ENCODE measurements at regions not wholly inside any gene's neighbourhood (a gene's known extent, or its start where the extent isn't known, plus 50 kb on each side); places are given as distances from the start of the nearest gene placed in this dataset.

- TF ChIP-seq SP140L (CRISPR knock-in tag; IDR thresholded peaks at IDR 0.05; ENCODE audit: borderline replicate concordance): 0 out of 2 replicates have a peak, but pooled peaks have one; percentile 35
- TF ChIP-seq, protein P1, sequence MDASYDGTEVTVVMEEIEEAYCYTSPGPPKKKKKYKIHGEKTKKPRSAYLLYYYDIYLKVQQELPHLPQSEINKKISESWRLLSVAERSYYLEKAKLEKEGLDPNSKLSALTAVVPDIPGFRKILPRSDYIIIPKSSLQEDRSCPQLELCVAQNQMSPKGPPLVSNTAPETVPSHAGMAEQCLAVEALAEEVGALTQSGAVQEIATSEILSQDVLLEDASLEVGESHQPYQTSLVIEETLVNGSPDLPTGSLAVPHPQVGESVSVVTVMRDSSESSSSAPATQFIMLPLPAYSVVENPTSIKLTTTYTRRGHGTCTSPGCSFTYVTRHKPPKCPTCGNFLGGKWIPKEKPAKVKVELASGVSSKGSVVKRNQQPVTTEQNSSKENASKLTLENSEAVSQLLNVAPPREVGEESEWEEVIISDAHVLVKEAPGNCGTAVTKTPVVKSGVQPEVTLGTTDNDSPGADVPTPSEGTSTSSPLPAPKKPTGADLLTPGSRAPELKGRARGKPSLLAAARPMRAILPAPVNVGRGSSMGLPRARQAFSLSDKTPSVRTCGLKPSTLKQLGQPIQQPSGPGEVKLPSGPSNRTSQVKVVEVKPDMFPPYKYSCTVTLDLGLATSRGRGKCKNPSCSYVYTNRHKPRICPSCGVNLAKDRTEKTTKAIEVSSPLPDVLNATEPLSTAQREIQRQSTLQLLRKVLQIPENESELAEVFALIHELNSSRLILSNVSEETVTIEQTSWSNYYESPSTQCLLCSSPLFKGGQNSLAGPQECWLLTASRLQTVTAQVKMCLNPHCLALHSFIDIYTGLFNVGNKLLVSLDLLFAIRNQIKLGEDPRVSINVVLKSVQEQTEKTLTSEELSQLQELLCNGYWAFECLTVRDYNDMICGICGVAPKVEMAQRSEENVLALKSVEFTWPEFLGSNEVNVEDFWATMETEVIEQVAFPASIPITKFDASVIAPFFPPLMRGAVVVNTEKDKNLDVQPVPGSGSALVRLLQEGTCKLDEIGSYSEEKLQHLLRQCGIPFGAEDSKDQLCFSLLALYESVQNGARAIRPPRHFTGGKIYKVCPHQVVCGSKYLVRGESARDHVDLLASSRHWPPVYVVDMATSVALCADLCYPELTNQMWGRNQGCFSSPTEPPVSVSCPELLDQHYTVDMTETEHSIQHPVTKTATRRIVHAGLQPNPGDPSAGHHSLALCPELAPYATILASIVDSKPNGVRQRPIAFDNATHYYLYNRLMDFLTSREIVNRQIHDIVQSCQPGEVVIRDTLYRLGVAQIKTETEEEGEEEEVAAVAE (CRISPR knock-in tag; IDR thresholded peaks at IDR 0.05; ENCODE audit: borderline replicate concordance): peak; percentile 55; the same call in 1 of the 2 replicates
Observed at GRCh38 chr6:11368760-11369159, 136.3 kb upstream of the NEDD9 start (continued).

DNA sequence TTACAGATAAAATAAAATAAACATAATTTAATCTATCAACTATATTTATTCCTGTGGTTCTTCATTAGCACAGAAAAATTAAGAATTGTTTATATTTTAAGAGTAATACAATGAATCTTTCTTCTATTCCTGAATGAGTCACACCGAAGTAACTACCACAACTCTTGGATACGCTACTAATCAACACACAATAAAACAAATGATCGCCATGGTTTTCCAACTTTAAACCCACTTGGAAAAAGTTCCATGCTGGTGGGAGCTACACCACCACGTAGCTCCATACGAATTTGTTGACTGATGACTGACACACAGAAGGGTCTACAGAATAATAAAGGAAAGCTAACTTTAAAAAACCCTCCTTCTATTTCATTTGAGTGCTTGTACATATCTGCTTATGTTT, 135.8 kb upstream of the NEDD9 start:
- peaks cover 4% of the 10 kb centered on the region for H3K79me2 ChIP-seq (ENCODE audit: insufficient read depth, low read length)
- peak; percentile 24 for DNase-seq (ENCODE audit: low spot score)
- H4K20me1 ChIP-seq (ENCODE audit: insufficient read depth, low read length): no peaks in the 10 kb centered on the region
- no TSS peak for BruUV-seq (replicated peaks)
- ChIA-PET CTCF (ENCODE audit: low intra/inter-chr PET ratio, low total read pairs) (no interaction called here), POLR2A (interaction anchor here (1.0 to 2.9 kb wide), 22 partner anchors 9 to 357 kb away, joined by 3 to 37 read pairs (median 9); partner anchors contain the start of gene NEDD9)
- no peak overlapping the region for H3K4me3 ChIP-seq (replicated peaks in 1 of 3; ENCODE audit: insufficient read depth in 1 of 3, low read depth in 2 of 3, low read length in 3 of 3)
- TF ChIP-seq ZNF619 (CRISPR knock-in tag; IDR thresholded peaks at IDR 0.05) (no peak), RBFOX2 (IDR thresholded peaks at IDR 0.05; ENCODE audit: low read depth, low read length) (0 out of 2 replicates have a peak, but pooled peaks have one; percentile 13), GTF3A (CRISPR knock-in tag; conservative IDR thresholded peaks at IDR 0.05) (no peak), PRPF4 (IDR thresholded peaks at IDR 0.05; ENCODE audit: low read depth, low read length, poor library complexity, severe bottlenecking) (peak; percentile 39), ZBTB20 (CRISPR knock-in tag; IDR thresholded peaks at IDR 0.05; ENCODE audit: borderline replicate concordance, low read depth) (no peak), ZNF747 (CRISPR knock-in tag; IDR thresholded peaks at IDR 0.05; ENCODE audit: borderline replicate concordance) (no peak), CHD4 (IDR thresholded peaks at IDR 0.05; ENCODE audit: borderline replicate concordance, low read length) (0 out of 2 replicates have a peak, but pooled peaks have one; percentile 13), ZNF891 (CRISPR knock-in tag; IDR thresholded peaks at IDR 0.05) (no peak), ZNF670 (CRISPR knock-in tag; IDR thresholded peaks at IDR 0.05; ENCODE audit: borderline replicate concordance) (peak; percentile 10; the same call in 1 of the 2 replicates), GZF1 (CRISPR knock-in tag; IDR thresholded peaks at IDR 0.05) (no peak), MEF2D (CRISPR knock-in tag; IDR thresholded peaks at IDR 0.05) (no peak), ZNF17 (CRISPR knock-in tag; IDR thresholded peaks at IDR 0.05) (0 out of 2 replicates have a peak, but pooled peaks have one; percentile 17), ZC3H4 (CRISPR knock-in tag; IDR thresholded peaks at IDR 0.05; ENCODE audit: borderline replicate concordance) (0 out of 2 replicates have a peak, but pooled peaks have one; percentile 3)
- TF ChIP-seq, protein P2, sequence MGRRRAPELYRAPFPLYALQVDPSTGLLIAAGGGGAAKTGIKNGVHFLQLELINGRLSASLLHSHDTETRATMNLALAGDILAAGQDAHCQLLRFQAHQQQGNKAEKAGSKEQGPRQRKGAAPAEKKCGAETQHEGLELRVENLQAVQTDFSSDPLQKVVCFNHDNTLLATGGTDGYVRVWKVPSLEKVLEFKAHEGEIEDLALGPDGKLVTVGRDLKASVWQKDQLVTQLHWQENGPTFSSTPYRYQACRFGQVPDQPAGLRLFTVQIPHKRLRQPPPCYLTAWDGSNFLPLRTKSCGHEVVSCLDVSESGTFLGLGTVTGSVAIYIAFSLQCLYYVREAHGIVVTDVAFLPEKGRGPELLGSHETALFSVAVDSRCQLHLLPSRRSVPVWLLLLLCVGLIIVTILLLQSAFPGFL (CRISPR knock-in tag; IDR thresholded peaks at IDR 0.05): no peak
- FAIRE-seq: no peak
- H3K9ac ChIP-seq (ENCODE audit: insufficient read depth, low read depth, low read length): peak overlapping the region; percentile 76
- 89% methylated on average over 5 of the region's 5 CpGs for WGBS (ENCODE audit: low lambda C conversion rate)
- H3K4me2 ChIP-seq (ENCODE audit: low read depth, low read length): peak overlapping the region; percentile 67
- H3K27me3 ChIP-seq (ENCODE audit: control insufficient read depth in 1 of 2, insufficient read depth in 2 of 2, low read length in 2 of 2): no peaks in the 10 kb centered on the region
- no peaks in the 10 kb centered on the region for H3K36me3 ChIP-seq (replicated peaks in 1 of 2; ENCODE audit: control insufficient read depth in 1 of 2, insufficient read depth in 2 of 2, low read length in 2 of 2)
- H3K9me3 ChIP-seq (ENCODE audit: low read length): no peaks in the 10 kb centered on the region
- H3K4me1 ChIP-seq (ENCODE audit: insufficient read depth, low read length): peaks cover 75% of the 10 kb centered on the region
- intact Hi-C loops (cut with micrococcal nuclease; ENCODE audit: unreplicated experiment) (no loop called here), in situ Hi-C loops (cut with HindIII; ENCODE audit: extremely low pct_ligation_motif_present, low pct_unique_long_range_greater_than_20kb) (loop anchor here (10.0 kb wide), 1 partner anchor 127 kb away; no protein-coding TSS in a partner anchor)
- ATAC-seq: no peak
- H3K27ac ChIP-seq (ENCODE audit: extremely low read length, insufficient read depth, low read length): peak overlapping the region; percentile 94
- H2AFZ ChIP-seq (ENCODE audit: low read length): no peak overlapping the region

Measured in HepG2 (cell line).